M059J (cell line): ENCODE measurements at regions not wholly inside any gene's neighbourhood (a gene's known extent, or its start where the extent isn't known, plus 50 kb on each side); places are given as distances from the start of the nearest gene placed in this dataset.
"Not testable (repeated sequence)": the region's sequence is repeated elsewhere in the genome, so short reads cannot be mapped to it uniquely, and the experiment has no call there.

Experiments
- DNase-seq: peaks from one replicate; pipeline ENCODE4 v3.0.0-alpha.2; 2012; ENCODE audit warnings: low read depth

GRCh38 chr6:159440911-159441703, 251.9 kb downstream of the SOD2 start:
- no peak for DNase-seq

GRCh38 chr6:159440349-159440748, 252.7 kb downstream of the SOD2 start:
- no peak for DNase-seq

DNA sequence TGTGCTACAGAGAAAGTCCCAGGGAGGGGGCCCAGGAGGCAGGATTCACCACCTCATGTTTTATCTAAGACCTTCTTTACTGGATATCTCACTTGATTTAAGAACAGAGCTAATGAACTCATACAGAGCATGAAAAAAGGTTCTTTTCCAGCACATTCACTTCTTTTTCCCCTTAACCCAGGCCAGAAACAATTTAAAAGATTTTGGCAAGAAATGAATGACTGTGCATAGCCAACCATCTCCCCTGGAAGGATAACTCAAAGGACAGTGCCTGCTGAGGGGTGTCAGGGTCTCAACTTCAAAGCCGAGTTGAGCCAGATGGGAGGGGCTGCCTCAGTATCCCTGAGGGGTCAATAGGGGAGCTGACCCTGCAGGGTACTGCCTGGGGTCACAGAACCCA, 253.4 kb downstream of the SOD2 start:
- no peak for DNase-seq

DNA sequence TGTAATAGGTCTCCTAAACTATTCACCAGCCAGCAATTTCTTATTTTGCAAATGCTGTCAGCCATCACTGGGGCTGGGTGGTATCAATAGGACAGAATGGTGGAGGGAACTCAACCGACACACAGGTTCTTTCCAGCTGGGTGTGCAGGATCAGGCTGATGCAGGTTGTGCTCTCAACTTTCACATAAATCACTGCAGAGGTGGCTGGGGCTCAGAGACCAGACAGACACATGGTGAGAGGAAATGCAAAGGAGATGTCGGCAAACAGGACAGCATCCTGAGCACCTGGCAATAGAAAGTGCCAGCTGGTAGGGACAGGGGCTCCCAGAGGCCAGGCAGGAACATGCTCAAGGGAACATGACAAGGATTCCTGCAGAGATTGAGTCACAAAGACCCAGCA, 254.9 kb downstream of the SOD2 start:
- DNase-seq = no peak

DNA sequence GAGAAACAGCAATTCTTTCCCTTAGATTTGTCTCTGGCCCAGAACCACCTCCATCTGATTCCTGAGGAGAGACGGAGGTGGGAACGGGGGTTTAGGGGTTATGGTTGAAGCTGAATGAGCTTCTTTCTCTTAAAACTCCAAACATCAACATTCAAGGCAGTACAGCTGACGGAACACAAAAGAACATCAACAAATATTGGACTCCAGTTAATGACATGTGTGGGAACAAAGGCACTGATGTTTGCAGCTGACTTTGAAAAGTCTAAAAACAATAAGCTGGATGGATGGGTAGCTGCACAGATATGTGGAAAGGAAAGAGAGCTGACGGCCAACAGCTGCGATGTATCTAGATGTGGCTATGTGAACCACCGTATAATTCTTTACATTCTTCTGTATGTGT, 256.5 kb downstream of the SOD2 start:
- DNase-seq = no peak

DNA sequence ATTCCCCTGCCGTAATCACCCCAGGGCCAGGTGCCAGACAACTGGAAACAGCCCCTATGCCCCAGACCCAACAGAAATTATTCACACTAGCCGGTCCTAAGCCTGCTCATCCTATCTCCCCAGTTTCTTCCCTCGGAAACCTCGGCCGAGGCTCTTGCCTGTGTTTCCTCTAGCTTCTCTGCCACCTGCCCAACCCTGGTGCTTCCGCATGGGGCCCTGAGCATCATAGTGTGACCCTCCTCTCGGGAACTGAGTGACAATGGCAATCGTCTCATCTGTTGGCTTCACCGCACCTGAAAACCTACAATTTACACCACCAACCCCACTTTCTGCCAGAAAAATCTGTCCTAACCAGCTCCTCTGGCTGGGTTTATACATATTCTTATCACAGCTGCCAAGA, 257.3 kb downstream of the SOD2 start:
- DNase-seq = no peak

DNA sequence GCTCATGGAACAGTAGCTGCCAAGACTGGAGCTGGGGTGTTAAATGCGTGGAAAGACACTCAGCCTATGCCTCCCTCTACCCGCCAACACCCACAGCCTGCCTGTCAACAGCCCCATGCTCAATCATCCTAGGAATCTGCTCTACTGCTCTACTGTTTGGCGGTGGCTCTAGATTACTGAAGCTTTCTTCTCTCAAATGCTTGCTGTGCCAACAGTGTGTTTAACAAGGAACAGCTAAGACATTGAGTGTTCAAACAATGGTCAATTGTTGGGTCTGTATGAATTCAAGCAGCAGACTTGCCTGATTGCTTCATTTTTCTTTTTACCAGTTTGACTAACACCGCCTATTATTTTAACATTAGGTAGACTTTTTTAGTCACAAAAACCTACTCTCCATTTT, 258.6 kb downstream of the SOD2 start:
- DNase-seq = no peak

DNA sequence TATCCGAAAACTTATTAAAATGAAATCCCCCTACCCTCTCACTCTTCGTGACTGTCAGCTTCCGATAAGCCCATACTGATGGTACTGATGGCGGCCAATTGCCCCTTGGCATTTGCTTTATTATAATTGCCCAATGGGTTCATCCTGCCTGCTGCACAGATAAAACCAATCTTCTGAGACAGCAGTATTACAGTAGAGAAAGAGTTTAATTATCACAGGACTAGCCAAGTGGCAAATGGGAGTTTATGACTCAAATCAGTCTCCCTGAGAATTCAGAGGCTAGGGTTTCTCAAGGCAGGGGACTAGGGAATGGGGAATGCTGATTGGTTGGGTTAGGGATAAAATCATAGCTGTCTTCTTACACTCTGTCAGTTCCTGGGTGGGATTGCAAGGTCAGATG, 259.5 kb downstream of the SOD2 start:
- no peak for DNase-seq

DNA sequence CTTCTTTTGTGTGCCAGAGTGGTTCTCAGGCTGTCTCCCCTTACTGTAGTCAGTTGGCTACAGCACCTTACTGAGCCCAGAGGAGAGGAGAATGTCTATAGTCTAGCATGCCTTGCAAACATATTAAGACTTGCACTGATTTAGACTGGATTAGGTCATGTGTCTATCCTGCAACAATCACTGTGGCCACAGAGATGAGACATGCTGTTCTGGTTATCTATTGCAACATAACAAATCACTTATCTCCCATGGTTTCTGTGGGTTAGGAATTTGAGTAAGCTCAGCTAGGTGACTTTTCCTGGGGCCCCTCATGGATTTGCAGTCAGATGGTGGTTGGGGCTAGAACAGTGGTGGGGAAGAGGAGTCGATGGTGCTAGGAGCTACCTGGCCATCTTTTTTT, 261.3 kb downstream of the SOD2 start:
- no peak for DNase-seq

- DNase-seq = no peak
Measured at GRCh38 chr6:159430323-159430722, 261.1 kb downstream of the FNDC1 start.

- DNase-seq = no peak
Measured at GRCh38 chr6:159429433-159429832, 260.2 kb downstream of the FNDC1 start.

DNA sequence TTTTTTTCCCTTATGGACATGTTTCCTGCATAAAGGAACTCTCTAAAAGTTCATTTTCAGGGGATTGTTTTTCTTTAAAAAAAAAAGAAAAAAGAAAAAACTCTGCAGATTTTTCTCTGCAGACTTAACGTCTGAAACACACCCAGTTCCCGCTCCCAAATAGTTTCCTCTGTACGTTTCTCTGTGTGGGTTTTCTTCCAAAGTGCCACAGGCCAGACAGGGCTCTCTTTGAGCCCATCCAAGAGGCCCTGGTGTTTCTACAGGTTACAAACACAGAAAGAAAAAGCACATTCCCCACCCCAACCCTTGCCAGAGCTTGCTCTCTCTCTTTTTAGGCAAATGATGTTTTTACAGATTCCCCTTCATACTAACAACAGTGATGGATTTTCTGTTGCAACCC, 258.6 kb downstream of the FNDC1 start:
- no peak for DNase-seq

DNA sequence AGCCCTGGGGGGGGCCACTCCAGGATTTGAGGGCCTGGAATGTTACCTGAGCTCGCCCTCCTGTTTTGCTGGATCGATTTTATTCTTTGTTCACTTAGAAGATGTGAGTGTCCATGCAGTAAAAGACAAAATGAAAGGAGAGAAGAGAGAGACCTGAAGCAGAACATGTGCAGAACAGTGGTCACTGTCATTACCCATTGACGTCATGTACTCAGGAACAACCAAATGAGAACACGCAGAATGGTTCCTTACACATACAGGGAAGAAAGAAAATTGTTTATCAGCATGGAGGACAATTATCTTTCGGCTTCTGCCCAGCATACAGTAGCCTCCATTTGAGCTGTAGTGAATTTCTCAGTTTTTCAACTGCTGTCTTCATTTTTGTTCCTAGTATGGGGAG, 258.1 kb downstream of the FNDC1 start:
- DNase-seq = no peak

DNA sequence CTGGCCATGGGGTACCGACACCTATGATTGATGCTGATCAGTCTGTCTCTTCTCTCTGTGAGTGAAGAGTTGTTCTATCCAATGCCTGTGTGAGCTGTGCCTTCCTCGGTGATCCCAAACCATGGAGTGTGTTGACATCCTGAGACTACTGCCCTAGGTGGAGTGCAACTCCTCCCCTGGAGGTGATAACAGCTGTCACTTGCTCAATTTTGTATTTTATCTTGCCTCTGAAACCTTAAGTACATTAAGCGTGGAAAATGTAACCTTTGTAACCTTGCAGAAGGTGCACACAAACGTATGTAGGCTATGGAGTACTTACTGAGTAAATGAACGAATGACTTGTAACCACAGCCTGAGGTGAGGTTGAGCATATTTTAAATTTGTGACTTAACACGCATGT, 256.2 kb downstream of the FNDC1 start:
- no peak for DNase-seq

DNA sequence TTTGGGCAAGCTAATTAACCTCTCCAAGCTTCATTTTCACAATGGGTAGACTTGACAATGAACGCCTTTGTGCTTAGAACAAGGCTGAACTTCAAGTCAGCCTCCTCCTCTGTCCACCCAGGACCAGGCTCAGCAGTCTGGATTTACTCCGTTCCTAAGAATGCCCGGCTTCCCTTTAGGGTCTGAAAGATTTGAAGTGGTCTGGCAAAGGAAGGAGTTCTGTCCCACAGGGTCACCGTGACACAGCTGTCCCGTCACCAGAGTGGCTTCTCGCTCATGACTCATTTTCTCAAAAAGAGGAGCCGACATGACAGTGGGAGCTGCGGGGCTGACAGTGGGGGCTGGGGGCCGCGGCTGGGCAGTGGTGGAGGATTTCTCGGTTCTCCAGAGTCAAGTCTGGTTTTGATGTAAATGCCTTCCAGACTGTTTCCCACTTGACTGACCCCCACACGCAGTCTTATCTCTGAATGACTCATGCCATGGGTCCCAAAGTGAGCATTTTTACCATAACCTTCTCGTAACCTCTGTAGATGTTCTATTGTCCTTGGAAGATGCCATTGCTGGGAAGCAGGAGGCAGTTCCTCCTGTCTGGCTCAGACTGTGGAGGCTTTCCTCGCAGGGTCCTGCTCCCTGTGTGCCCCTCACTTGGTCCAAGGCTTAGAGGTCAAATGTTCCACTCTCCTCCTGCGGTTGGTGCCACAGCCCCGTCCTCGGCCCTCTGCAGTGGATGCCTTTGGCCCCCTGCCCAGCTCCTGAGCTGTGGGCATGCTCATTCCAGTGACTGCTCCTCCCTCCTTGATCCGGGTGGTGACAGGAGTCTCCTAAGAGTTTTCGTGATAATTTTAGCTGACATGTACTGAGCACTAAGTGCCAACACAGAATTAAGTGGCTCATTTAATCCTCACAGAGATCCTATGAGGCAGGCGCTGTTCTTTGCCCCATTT, 253.1 kb downstream of the FNDC1 start:
- DNase-seq = peak; percentile 32

- no peak for DNase-seq
Measured at GRCh38 chr6:159421586-159421985, 252.4 kb downstream of the FNDC1 start.

GRCh38 chr6:159418997-159419396, 249.8 kb downstream of the FNDC1 start:
- no peak for DNase-seq

GRCh38 chr6:159416891-159417560, 247.8 kb downstream of the FNDC1 start:
- no peak for DNase-seq

DNA sequence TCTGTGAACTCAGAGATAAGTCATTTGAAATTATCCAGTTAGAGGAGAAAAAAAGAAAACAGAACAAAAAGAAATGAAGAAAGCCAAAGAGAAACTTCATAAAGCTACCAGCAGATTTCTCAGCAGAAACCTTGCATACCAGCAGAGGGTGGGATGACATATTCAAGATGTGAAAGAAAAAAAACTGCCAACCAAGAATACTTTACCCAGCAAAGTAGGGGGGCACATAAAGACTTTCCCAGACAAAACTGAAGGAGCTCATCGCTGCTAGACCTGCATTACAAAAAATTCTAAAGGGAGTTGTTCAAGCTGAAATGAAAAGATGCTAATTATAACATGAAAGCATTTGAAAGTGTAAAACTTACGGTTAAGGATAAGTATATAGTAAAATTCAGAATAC, 246.3 kb downstream of the FNDC1 start:
- DNase-seq = no peak

DNA sequence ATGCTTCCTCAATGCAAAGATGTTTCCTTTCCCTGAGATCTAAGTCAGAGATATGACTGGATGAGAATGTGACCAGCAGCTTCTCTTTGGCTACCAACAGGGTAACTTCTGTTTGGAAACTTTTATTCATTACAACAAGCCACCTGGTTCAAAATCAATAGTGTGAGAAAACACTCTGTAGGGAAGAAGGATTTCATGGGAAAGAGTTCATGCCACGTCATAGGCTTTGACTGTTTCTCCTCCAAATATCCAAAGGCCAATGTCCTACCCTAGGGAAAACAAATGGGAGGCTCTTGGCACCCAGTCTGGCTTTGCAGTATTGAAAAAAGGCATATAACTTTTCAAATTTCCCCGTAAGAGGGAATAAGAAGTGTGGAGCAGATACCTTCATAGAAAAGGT, 245.5 kb downstream of the FNDC1 start:
- no peak for DNase-seq

DNA sequence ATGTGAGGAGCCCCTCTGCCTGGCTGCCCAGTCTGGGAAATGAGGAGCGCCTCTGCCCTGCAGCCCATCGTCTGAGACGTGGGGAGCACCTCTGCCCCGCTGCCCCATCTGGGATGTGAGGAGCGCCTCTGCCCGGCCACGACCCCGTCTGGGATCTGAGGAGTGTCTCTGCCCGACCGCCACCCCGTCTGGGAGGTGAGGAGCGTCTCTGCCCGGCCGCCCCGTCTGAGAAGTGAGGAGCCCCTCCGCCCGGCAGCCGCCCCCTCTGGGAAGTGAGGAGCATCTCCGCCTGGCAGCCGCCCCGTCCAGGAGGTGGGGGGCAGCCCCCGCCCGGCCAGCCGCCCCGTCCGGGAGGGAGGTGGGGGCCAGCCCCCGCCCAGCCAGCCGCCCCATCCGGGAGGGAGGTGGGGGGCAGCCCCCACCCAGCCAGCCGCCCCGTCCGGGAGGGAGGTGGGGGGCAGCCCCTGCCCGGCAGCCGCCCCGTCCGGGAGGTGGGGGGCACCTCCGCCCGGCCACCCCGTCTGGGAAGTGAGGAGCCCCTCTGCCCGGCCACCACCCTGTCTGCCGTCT, 238.1 kb downstream of the FNDC1 start:
- DNase-seq = not testable (repeated sequence)

GRCh38 chr6:159404296-159404695, 235.1 kb downstream of the FNDC1 start:
- no peak for DNase-seq
